ENCODE measurements at regions not wholly inside any gene's neighbourhood (a gene's known extent, or its start where the extent isn't known, plus 50 kb on each side); places are given as distances from the start of the nearest gene placed in this dataset.

DNA sequence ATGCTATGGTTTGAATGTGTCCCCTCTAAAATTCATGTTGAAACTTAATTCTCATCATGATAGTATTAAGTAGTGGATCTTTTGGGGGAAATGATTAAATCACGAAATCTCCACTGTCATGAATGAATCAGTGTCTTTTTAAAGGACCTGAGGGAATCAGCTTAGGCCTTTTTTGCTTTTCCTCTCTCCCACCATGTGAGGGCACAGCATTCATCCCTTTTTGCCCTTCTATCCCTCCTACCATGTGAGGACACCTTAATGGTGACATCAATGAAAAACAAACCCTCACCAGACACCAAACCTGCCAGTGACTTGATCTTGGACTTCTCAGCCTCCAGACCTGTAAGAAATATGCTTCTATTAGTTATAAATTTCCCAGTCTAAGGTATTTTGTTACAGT, 247.1 kb upstream of the UBE2E3 start:
- TF ChIP-seq, protein P1, sequence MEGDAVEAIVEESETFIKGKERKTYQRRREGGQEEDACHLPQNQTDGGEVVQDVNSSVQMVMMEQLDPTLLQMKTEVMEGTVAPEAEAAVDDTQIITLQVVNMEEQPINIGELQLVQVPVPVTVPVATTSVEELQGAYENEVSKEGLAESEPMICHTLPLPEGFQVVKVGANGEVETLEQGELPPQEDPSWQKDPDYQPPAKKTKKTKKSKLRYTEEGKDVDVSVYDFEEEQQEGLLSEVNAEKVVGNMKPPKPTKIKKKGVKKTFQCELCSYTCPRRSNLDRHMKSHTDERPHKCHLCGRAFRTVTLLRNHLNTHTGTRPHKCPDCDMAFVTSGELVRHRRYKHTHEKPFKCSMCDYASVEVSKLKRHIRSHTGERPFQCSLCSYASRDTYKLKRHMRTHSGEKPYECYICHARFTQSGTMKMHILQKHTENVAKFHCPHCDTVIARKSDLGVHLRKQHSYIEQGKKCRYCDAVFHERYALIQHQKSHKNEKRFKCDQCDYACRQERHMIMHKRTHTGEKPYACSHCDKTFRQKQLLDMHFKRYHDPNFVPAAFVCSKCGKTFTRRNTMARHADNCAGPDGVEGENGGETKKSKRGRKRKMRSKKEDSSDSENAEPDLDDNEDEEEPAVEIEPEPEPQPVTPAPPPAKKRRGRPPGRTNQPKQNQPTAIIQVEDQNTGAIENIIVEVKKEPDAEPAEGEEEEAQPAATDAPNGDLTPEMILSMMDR (conservative IDR thresholded peaks at IDR 0.05; ENCODE audit: low read depth, low read length): no peak
- TF ChIP-seq POLR2A (IDR thresholded peaks at IDR 0.05; ENCODE audit: low read depth, low read length) (no peak), MXI1 (IDR thresholded peaks at IDR 0.05; ENCODE audit: borderline replicate concordance, low read depth, low read length) (no peak), RAD21 (IDR thresholded peaks at IDR 0.05; ENCODE audit: low read length) (no peak), MAFK (IDR thresholded peaks at IDR 0.05; ENCODE audit: low read depth, low read length) (no peak), BHLHE40 (IDR thresholded peaks at IDR 0.05; ENCODE audit: low read depth, low read length) (no peak), RFX5 (IDR thresholded peaks at IDR 0.05; ENCODE audit: low read depth, low read length) (no peak)
- TF ChIP-seq, protein P2, sequence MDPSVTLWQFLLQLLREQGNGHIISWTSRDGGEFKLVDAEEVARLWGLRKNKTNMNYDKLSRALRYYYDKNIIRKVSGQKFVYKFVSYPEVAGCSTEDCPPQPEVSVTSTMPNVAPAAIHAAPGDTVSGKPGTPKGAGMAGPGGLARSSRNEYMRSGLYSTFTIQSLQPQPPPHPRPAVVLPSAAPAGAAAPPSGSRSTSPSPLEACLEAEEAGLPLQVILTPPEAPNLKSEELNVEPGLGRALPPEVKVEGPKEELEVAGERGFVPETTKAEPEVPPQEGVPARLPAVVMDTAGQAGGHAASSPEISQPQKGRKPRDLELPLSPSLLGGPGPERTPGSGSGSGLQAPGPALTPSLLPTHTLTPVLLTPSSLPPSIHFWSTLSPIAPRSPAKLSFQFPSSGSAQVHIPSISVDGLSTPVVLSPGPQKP (IDR thresholded peaks at IDR 0.05; ENCODE audit: borderline replicate concordance, low read depth, low read length): no peak
